GM18507 (cell line): ENCODE measurements at regions not wholly inside any gene's neighbourhood (a gene's known extent, or its start where the extent isn't known, plus 50 kb on each side); places are given as distances from the start of the nearest gene placed in this dataset.

ENCODE experiments used
- DNase-seq: peaks from one replicate; pipeline ENCODE4 v3.0.0; 2011; ENCODE audit warnings: low read depth; ENCODE audit not compliant: insufficient read length; ENCODE audit errors: extremely low spot score
- FAIRE-seq: peaks from 2 replicates; lab custom pipeline; 2011; peaks lifted over from hg19 to GRCh38; lab: Jason Lieb, UNC

GRCh38 chr15:95898761-95899160 is 431.7 kb upstream of the NR2F2 start:
- FAIRE-seq (no peak), DNase-seq (no peak)

GRCh38 chr15:95901271-95901670 is 429.2 kb upstream of the NR2F2 start:
- DNase-seq (no peak), FAIRE-seq (no peak)

GRCh38 chr15:95902606-95903005 is 427.9 kb upstream of the NR2F2 start:
- DNase-seq (no peak), FAIRE-seq (no peak)

- FAIRE-seq (no peak), DNase-seq (no peak)
Observed at GRCh38 chr15:95903352-95903751, 427.1 kb upstream of the NR2F2 start.

- FAIRE-seq (no peak), DNase-seq (no peak)
Observed at GRCh38 chr15:95910643-95911212, 419.8 kb upstream of the NR2F2 start.

- no peak for FAIRE-seq
- DNase-seq: no peak
Observed at GRCh38 chr15:95911570-95912279, 418.8 kb upstream of the NR2F2 start.

- FAIRE-seq (no peak), DNase-seq (no peak)
Observed at GRCh38 chr15:95912280-95912625, 418.2 kb upstream of the NR2F2 start.

- no peak for DNase-seq
- FAIRE-seq: no peak
Observed at GRCh38 chr15:95912728-95913127, 417.8 kb upstream of the NR2F2 start.

GRCh38 chr15:95916568-95916967 is 413.9 kb upstream of the NR2F2 start:
- no peak for FAIRE-seq
- no peak for DNase-seq

- no peak for FAIRE-seq
- no peak for DNase-seq
Observed at GRCh38 chr15:95918525-95918924, 412.0 kb upstream of the NR2F2 start.

- DNase-seq (no peak), FAIRE-seq (no peak)
Observed at GRCh38 chr15:95919460-95919859, 411.0 kb upstream of the NR2F2 start.

- DNase-seq: no peak
- no peak for FAIRE-seq
Observed at GRCh38 chr15:95921404-95921803, 409.1 kb upstream of the NR2F2 start.

- DNase-seq: no peak
- FAIRE-seq: no peak
Observed at GRCh38 chr15:95922431-95922830, 408.1 kb upstream of the NR2F2 start.

GRCh38 chr15:95923792-95924191 is 406.7 kb upstream of the NR2F2 start:
- no peak for FAIRE-seq

GRCh38 chr15:95928822-95929221 is 401.7 kb upstream of the NR2F2 start:
- DNase-seq: no peak
- no peak for FAIRE-seq

More at GRCh38 chr15:95923792-95924191, 406.7 kb upstream of the NR2F2 start:
- DNase-seq: no peak

- FAIRE-seq (no peak), DNase-seq (no peak)
Observed at GRCh38 chr15:95929232-95929846, 401.2 kb upstream of the NR2F2 start.

GRCh38 chr15:95930659-95931375 is 399.7 kb upstream of the NR2F2 start:
- no peak for DNase-seq
- no peak for FAIRE-seq

- FAIRE-seq (no peak), DNase-seq (no peak)
Observed at GRCh38 chr15:95931619-95932018, 398.9 kb upstream of the NR2F2 start.

GRCh38 chr15:95932141-95932540 is 398.4 kb upstream of the NR2F2 start:
- no peak for DNase-seq
- FAIRE-seq: no peak

- no peak for DNase-seq
- no peak for FAIRE-seq
Observed at GRCh38 chr15:95932676-95933075, 397.8 kb upstream of the NR2F2 start.

GRCh38 chr15:95935852-95936251 is 394.6 kb upstream of the NR2F2 start:
- FAIRE-seq: no peak

More at GRCh38 chr15:95935852-95936251, 394.6 kb upstream of the NR2F2 start:
- no peak for DNase-seq
